H9 (cell line): ENCODE measurements at regions not wholly inside any gene's neighbourhood (a gene's known extent, or its start where the extent isn't known, plus 50 kb on each side); places are given as distances from the start of the nearest gene placed in this dataset.

ENCODE experiments used
- DNase-seq: peaks from one replicate; pipeline ENCODE4 v3.0.0-alpha.2; 2017
- H2AFZ ChIP-seq: one replicate; pipeline ENCODE4 v1.6.1; 2013; ENCODE audit warnings: mild to moderate bottlenecking, low read length, control low read depth, moderate library complexity
- H2AK5ac ChIP-seq: 2 replicates; pipeline ENCODE4 v1.6.1; 2013; ENCODE audit warnings: low read length, control low read depth, mixed read lengths; ENCODE audit not compliant: insufficient read length
- H2BK120ac ChIP-seq: one replicate; pipeline ENCODE4 v1.6.1; 2013; ENCODE audit warnings: low read depth, mild to moderate bottlenecking, low read length, control low read depth, inconsistent platforms; ENCODE audit not compliant: poor library complexity, severe bottlenecking
- H2BK12ac ChIP-seq: 2 replicates; pipeline ENCODE4 v1.6.1; 2013; ENCODE audit warnings: low read length, control low read depth, mixed read lengths, low read depth; ENCODE audit not compliant: insufficient read length
- H2BK15ac ChIP-seq: 2 replicates; pipeline ENCODE4 v1.6.1; 2013; ENCODE audit warnings: low read depth, low read length, control low read depth
- H2BK20ac ChIP-seq: one replicate; pipeline ENCODE4 v1.6.1; 2013; ENCODE audit warnings: low read depth, mild to moderate bottlenecking, low read length, control low read depth, inconsistent platforms; ENCODE audit not compliant: poor library complexity, severe bottlenecking
- H2BK5ac ChIP-seq: 2 replicates; pipeline ENCODE4 v1.6.1; 2013; ENCODE audit warnings: low read length, control low read depth, mixed read lengths; ENCODE audit not compliant: insufficient read length
- H3K14ac ChIP-seq: 2 replicates; pipeline ENCODE4 v1.6.1; 2013; ENCODE audit warnings: low read length, control low read depth; ENCODE audit not compliant: insufficient read depth
- H3K18ac ChIP-seq: 2 replicates; pipeline ENCODE4 v1.6.1; 2013; ENCODE audit warnings: low read depth, mild to moderate bottlenecking, mixed read lengths, low read length, control low read depth; ENCODE audit not compliant: insufficient read length
- H3K23ac ChIP-seq: 2 replicates; pipeline ENCODE4 v1.6.1; 2013; ENCODE audit warnings: low read length, control low read depth, mixed read lengths, low read depth; ENCODE audit not compliant: insufficient read length
- H3K23me2 ChIP-seq: 2 replicates; pipeline ENCODE4 v1.6.1; 2013; ENCODE audit warnings: low read depth, mild to moderate bottlenecking, mixed read lengths, low read length, control low read depth; ENCODE audit not compliant: insufficient read length, poor library complexity, severe bottlenecking
- H3K27ac ChIP-seq: 2 replicates; pipeline ENCODE4 v1.5.1; 2013; ENCODE audit warnings: low read length, control low read depth, mixed read lengths, low read depth; ENCODE audit not compliant: insufficient read length
- H3K27me3 ChIP-seq: 2 replicates; pipeline ENCODE4 v1.6.1; 2013; ENCODE audit warnings: low read length, control low read depth, inconsistent platforms; ENCODE audit not compliant: insufficient read depth
- H3K4ac ChIP-seq: 2 replicates; pipeline ENCODE4 v1.6.1; 2013; ENCODE audit warnings: low read depth, mild to moderate bottlenecking, control low read depth, inconsistent platforms, low read length, moderate library complexity
- H3K4me1 ChIP-seq: 2 replicates; pipeline ENCODE4 v1.6.1; 2013; ENCODE audit warnings: low read length, control low read depth, inconsistent platforms; ENCODE audit not compliant: insufficient read depth
- H3K4me2 ChIP-seq: 2 replicates; pipeline ENCODE4 v1.6.1; 2013; ENCODE audit warnings: low read length, control low read depth, mixed read lengths; ENCODE audit not compliant: insufficient read length, insufficient read depth
- H3K56ac ChIP-seq: 2 replicates; pipeline ENCODE4 v1.6.1; 2013; ENCODE audit warnings: low read depth, mild to moderate bottlenecking, mixed read lengths, low read length, control low read depth; ENCODE audit not compliant: insufficient read length
- H3K79me1 ChIP-seq: 2 replicates; pipeline ENCODE4 v1.6.1; 2013; ENCODE audit warnings: low read depth, mild to moderate bottlenecking, moderate library complexity, low read length, control low read depth, inconsistent platforms; ENCODE audit not compliant: insufficient read depth, poor library complexity, severe bottlenecking
- H3K79me2 ChIP-seq: 2 replicates; pipeline ENCODE4 v1.6.1; 2013; ENCODE audit warnings: low read length, control low read depth, inconsistent platforms; ENCODE audit not compliant: insufficient read depth
- H3K9ac ChIP-seq: 2 replicates; pipeline ENCODE4 v1.6.1; 2013; ENCODE audit warnings: low read length, control low read depth, mixed read lengths; ENCODE audit not compliant: insufficient read length; ENCODE audit errors: extremely low read depth
- H3K9me3 ChIP-seq: one replicate; pipeline ENCODE4 v1.6.1; 2013; ENCODE audit warnings: low read depth, low read length, inconsistent platforms; ENCODE audit not compliant: control insufficient read depth
- H3T11ph ChIP-seq: one replicate; pipeline ENCODE4 v1.6.1; 2013; ENCODE audit warnings: mild to moderate bottlenecking, low read length, control low read depth, inconsistent platforms
- H4K20me1 ChIP-seq: one replicate; pipeline ENCODE4 v1.6.1; 2013; ENCODE audit not compliant: control insufficient read depth, insufficient read length, insufficient read depth
- H4K5ac ChIP-seq: 2 replicates; pipeline ENCODE4 v1.6.1; 2013; ENCODE audit warnings: low read depth, mild to moderate bottlenecking, mixed read lengths, low read length, control low read depth; ENCODE audit not compliant: insufficient read length
- H4K8ac ChIP-seq: replicated peaks from 2 replicates; pipeline ENCODE4 v1.6.1; 2013; ENCODE audit warnings: low read length, control low read depth, mixed read lengths, low read depth; ENCODE audit not compliant: insufficient read length
- H4K91ac ChIP-seq: 2 replicates; pipeline ENCODE4 v1.6.1; 2013; ENCODE audit warnings: low read depth, mild to moderate bottlenecking, moderate library complexity, mixed read lengths, low read length, control low read depth; ENCODE audit not compliant: insufficient read length
- H3K27ac Mint-ChIP-seq, 3 experiments: 2 replicates in 2 of 3; 3 replicates in 1 of 3; pipeline ENCODE4 v1.8.0; 2020 to 2021; ENCODE audit warnings: mixed read lengths in 3 of 3, mild to moderate bottlenecking in 1 of 3, moderate library complexity in 1 of 3
- H3K27me3 Mint-ChIP-seq: 2 replicates; pipeline ENCODE4 v1.8.0; 2021; ENCODE audit warnings: low read depth, mild to moderate bottlenecking, moderate library complexity, mixed read lengths
- H3K36me3 Mint-ChIP-seq, 3 experiments: 2 replicates in 2 of 3; 3 replicates in 1 of 3; pipeline ENCODE4 v1.8.0; 2020 to 2021; ENCODE audit warnings: low read depth in 3 of 3, mixed read lengths in 3 of 3; ENCODE audit not compliant: insufficient read depth in 1 of 3
- H3K4me1 Mint-ChIP-seq, 2 experiments: 2 replicates each; pipeline ENCODE4 v1.8.0; 2020; ENCODE audit warnings: mixed read lengths in 2 of 2
- H3K4me3 Mint-ChIP-seq, 2 experiments: 2 replicates in 1 of 2; 3 replicates in 1 of 2; pipeline ENCODE4 v1.8.0; 2020 to 2021; ENCODE audit warnings: mild to moderate bottlenecking in 2 of 2, mixed read lengths in 2 of 2, moderate library complexity in 1 of 2
- H3K9me3 Mint-ChIP-seq, 2 experiments: 2 replicates in 1 of 2; 3 replicates in 1 of 2; pipeline ENCODE4 v1.8.0; 2020; ENCODE audit warnings: mild to moderate bottlenecking in 2 of 2, mixed read lengths in 2 of 2, moderate library complexity in 1 of 2
- TF ChIP-seq, protein P1 (sequence below): fragments of 200-600 bp; sonication (generic); conservative IDR thresholded peaks from 3 replicates; pipeline ENCODE4 v1.8.0; 2021; ENCODE audit warnings: antibody characterized with exemption, mild to moderate bottlenecking

GRCh38 chr10:61148451-61148850 lies 204.5 kb upstream of the RHOBTB1 start:
- H3K4me3 Mint-ChIP-seq = no peak overlapping the region
- H3K79me2 ChIP-seq = no peaks in the 10 kb centered on the region
- no peaks in the 10 kb centered on the region for H4K20me1 ChIP-seq
- no peaks in the 10 kb centered on the region for H3K27me3 ChIP-seq
- H3K9me3 Mint-ChIP-seq = 0 out of 5 replicates have a peak, but pooled peaks cover 0 to 4% of the 10 kb centered on the region in 2 experiments
- H3K79me1 ChIP-seq = no peaks in the 10 kb centered on the region
- no peak overlapping the region for H4K91ac ChIP-seq
- no peak overlapping the region for H4K5ac ChIP-seq
- no peak overlapping the region for H2BK120ac ChIP-seq
- no peak overlapping the region for H2AFZ ChIP-seq
- H3K23ac ChIP-seq = no peak overlapping the region
- peaks cover 2% of the 10 kb centered on the region; the same call in 1 of the 2 replicates for H3K27me3 Mint-ChIP-seq
- H3K4me2 ChIP-seq = no peak overlapping the region
- H2BK20ac ChIP-seq = no peak overlapping the region
- H3K9me3 ChIP-seq = no peaks in the 10 kb centered on the region
- H3K27ac Mint-ChIP-seq = no peak overlapping the region
- H3K27ac ChIP-seq = no peak overlapping the region
- H3K36me3 Mint-ChIP-seq = no peaks in the 10 kb centered on the region
- no peak overlapping the region for H3K18ac ChIP-seq
- no peak overlapping the region for H3K56ac ChIP-seq
- no peaks in the 10 kb centered on the region for H3K4me1 Mint-ChIP-seq
- H2BK12ac ChIP-seq = no peak overlapping the region
- no peak overlapping the region for H3T11ph ChIP-seq
- no peak for DNase-seq
- H2AK5ac ChIP-seq = no peak overlapping the region
- no peak overlapping the region for H4K8ac ChIP-seq
- H3K4ac ChIP-seq = no peak overlapping the region
- H3K4me1 ChIP-seq = no peaks in the 10 kb centered on the region
- H2BK5ac ChIP-seq = no peak overlapping the region
- H3K14ac ChIP-seq = no peak overlapping the region
- TF ChIP-seq, protein P1, sequence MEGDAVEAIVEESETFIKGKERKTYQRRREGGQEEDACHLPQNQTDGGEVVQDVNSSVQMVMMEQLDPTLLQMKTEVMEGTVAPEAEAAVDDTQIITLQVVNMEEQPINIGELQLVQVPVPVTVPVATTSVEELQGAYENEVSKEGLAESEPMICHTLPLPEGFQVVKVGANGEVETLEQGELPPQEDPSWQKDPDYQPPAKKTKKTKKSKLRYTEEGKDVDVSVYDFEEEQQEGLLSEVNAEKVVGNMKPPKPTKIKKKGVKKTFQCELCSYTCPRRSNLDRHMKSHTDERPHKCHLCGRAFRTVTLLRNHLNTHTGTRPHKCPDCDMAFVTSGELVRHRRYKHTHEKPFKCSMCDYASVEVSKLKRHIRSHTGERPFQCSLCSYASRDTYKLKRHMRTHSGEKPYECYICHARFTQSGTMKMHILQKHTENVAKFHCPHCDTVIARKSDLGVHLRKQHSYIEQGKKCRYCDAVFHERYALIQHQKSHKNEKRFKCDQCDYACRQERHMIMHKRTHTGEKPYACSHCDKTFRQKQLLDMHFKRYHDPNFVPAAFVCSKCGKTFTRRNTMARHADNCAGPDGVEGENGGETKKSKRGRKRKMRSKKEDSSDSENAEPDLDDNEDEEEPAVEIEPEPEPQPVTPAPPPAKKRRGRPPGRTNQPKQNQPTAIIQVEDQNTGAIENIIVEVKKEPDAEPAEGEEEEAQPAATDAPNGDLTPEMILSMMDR = no peak
- no peaks in the 10 kb centered on the region for H3K23me2 ChIP-seq
- H3K9ac ChIP-seq = no peak overlapping the region
- no peak overlapping the region for H2BK15ac ChIP-seq
